ENCODE measurements at regions not wholly inside any gene's neighbourhood (a gene's known extent, or its start where the extent isn't known, plus 50 kb on each side); places are given as distances from the start of the nearest gene placed in this dataset.

DNA sequence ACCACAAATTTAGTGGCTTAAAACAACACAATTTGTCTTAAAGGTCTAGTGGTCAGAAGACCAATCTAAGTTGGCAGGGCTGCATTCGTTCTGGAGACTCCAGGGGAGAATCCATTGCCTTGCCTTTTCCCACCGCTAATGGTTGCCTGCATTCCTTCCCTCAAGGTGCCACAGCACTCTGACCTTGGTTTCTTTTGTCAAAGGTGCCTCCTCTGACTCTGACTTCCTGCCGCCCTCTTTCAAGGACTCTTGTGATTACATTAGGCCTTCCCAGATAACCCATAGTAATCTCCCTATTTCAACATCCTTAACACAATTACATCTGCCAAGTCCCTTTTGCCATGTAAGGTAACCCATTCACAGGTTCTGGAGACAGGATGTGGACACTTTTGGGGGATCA lies 145.3 kb downstream of the S1PR1 start:
- TF ChIP-seq, protein P1, sequence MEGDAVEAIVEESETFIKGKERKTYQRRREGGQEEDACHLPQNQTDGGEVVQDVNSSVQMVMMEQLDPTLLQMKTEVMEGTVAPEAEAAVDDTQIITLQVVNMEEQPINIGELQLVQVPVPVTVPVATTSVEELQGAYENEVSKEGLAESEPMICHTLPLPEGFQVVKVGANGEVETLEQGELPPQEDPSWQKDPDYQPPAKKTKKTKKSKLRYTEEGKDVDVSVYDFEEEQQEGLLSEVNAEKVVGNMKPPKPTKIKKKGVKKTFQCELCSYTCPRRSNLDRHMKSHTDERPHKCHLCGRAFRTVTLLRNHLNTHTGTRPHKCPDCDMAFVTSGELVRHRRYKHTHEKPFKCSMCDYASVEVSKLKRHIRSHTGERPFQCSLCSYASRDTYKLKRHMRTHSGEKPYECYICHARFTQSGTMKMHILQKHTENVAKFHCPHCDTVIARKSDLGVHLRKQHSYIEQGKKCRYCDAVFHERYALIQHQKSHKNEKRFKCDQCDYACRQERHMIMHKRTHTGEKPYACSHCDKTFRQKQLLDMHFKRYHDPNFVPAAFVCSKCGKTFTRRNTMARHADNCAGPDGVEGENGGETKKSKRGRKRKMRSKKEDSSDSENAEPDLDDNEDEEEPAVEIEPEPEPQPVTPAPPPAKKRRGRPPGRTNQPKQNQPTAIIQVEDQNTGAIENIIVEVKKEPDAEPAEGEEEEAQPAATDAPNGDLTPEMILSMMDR (IDR thresholded peaks at IDR 0.05) = no peak
- TF ChIP-seq, protein P2, sequence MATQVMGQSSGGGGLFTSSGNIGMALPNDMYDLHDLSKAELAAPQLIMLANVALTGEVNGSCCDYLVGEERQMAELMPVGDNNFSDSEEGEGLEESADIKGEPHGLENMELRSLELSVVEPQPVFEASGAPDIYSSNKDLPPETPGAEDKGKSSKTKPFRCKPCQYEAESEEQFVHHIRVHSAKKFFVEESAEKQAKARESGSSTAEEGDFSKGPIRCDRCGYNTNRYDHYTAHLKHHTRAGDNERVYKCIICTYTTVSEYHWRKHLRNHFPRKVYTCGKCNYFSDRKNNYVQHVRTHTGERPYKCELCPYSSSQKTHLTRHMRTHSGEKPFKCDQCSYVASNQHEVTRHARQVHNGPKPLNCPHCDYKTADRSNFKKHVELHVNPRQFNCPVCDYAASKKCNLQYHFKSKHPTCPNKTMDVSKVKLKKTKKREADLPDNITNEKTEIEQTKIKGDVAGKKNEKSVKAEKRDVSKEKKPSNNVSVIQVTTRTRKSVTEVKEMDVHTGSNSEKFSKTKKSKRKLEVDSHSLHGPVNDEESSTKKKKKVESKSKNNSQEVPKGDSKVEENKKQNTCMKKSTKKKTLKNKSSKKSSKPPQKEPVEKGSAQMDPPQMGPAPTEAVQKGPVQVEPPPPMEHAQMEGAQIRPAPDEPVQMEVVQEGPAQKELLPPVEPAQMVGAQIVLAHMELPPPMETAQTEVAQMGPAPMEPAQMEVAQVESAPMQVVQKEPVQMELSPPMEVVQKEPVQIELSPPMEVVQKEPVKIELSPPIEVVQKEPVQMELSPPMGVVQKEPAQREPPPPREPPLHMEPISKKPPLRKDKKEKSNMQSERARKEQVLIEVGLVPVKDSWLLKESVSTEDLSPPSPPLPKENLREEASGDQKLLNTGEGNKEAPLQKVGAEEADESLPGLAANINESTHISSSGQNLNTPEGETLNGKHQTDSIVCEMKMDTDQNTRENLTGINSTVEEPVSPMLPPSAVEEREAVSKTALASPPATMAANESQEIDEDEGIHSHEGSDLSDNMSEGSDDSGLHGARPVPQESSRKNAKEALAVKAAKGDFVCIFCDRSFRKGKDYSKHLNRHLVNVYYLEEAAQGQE (IDR thresholded peaks at IDR 0.05; ENCODE audit: insufficient read depth in 1 of 2, low read depth in 2 of 2, low read length in 1 of 2) = no peak
- no peak for TF ChIP-seq SIN3A (IDR thresholded peaks at IDR 0.05; ENCODE audit: borderline replicate concordance, insufficient read depth, low read depth, low read length)

Measured in Panc1 (cell line).